ENCODE measurements at regions not wholly inside any gene's neighbourhood (a gene's known extent, or its start where the extent isn't known, plus 50 kb on each side); places are given as distances from the start of the nearest gene placed in this dataset.

DNA sequence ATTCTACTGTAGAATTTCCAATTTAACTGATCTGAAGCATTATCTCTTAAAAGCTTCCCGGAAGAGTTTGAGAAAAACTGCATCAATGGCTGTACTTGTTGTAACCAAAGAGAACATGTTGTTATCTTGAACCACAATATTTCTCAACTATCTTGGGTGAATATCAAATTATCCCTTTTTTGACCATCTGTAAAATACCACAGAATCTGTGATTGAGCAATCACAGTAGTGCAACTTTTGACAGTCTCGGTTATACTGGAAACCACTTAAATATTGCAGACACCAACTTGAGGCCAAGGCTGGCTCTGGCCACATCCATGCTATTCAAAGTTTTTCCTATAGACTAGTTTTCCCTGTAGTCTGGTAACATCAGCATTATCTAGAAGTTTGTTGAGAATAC, 842.8 kb upstream of the EPHA6 start:
- no peak for DNase-seq

- no peak for DNase-seq
These were observed 820.1 kb upstream of the EPHA6 start for GRCh38 chr3:95994338-95994737.

DNA sequence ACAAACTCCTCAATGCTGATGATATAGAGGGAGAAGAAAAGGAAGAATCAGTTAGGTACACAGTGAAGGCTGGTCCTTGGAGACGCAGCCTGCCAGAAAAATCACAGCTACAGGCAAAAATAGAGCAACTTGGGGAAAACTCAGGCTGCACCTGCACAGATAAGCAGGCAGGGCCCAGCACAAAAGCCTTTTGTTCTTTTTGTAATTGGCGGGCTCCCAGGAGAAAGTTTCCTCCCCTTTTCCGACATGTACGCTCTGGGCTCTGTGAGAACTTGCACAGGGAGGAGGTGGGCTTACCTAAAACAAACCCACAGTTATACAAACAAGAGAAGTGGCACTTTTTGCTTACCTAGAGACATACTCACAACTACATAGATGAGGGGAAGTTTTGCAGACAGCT, 813.4 kb upstream of the EPHA6 start:
- no peak for DNase-seq

DNA sequence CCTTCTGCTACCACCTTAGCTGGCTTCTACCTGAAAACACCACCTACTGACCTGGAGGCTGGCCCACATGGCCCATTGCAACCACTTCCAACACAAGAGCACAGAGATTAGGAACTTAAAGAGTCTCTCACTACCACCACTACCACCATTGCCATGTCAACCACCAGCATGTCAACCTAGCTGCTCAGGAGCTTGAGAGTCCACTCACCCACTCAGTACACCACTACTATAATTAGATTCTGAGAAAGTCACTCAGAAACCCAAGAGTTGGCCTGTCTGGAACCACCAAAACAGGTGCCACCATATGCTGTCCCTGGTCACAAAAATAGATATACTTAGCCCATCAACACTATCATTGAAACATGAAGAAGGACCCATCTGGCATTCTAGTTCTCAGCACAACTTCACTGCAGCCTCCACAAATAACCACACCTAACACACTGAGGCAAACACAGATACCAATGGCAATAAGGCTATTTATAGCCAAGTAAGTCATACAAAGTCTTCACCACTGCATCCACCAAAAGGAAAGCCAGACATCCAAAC, 806.7 kb upstream of the EPHA6 start:
- DNase-seq: no peak

DNA sequence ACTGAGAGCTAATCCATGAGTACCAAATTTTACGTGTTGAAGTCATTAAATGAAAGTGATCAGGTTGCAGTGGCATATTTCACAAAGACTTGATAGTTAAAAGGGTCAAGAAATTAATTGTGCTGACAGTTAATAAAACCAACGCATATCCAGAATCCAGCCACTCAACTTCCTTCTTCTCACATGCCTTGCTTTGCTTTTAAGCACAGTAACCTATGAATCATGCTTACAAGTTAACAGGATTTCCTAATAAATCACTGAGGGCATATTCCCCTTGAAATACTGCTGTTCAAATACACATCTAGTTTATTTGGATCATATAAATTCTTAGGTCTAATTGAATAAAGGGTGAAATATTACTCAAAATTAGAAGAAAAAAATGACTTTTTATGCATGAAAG, 801.5 kb upstream of the EPHA6 start:
- no peak for DNase-seq

GRCh38 chr3:96017556-96017955, 796.8 kb upstream of the EPHA6 start:
- DNase-seq: no peak

GRCh38 chr3:96022676-96023075, 791.7 kb upstream of the EPHA6 start:
- DNase-seq: no peak

- DNase-seq: no peak
These were observed 786.7 kb upstream of the EPHA6 start for GRCh38 chr3:96027718-96028117.

DNA sequence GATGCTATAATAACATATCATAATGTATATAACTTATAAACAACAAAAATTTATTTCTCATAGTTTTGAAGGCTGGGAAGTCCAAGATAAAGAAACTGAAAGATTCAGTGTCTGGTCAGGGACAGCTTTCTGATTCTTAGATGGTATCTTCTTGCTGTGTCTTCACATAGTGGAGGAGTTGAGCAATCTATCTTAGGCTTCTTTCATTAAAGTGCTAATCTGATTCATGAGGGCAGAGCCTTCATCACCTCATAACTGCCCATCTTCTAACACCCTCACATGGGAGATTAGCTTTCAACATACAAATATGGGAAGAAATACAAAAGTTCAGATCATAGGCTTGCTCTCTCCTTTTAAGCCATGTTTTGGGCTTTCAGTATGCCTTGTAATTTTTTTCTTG, 774.8 kb upstream of the EPHA6 start:
- no peak for DNase-seq

- no peak for DNase-seq
These were observed 755.1 kb upstream of the EPHA6 start for GRCh38 chr3:96059301-96059700.

- DNase-seq: no peak
These were observed 745.3 kb upstream of the EPHA6 start for GRCh38 chr3:96069065-96069464.

DNA sequence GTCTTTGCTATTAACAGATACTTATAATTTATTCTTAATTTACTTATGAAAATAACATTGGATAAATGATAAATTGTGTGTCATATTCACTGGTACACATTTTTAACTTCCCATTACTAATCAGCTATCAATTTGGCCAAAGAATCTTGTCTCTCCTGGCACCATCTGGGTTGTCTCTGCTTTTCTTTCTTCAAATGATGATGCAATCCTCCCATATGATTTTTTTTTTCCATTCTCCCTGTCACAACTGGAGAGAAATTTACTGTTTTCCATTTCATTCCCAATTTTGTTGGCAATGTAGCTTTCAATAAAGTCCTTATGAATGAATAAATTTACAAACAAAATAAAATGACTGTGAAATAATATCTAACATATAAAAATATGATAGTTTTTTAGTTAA, 743.7 kb upstream of the EPHA6 start:
- DNase-seq: no peak

- no peak for DNase-seq
These were observed 743.3 kb upstream of the EPHA6 start for GRCh38 chr3:96071097-96071496.

GRCh38 chr3:96072226-96072625, 742.2 kb upstream of the EPHA6 start:
- no peak for DNase-seq

- DNase-seq: no peak
These were observed 730.8 kb upstream of the EPHA6 start for GRCh38 chr3:96083610-96084009.

DNA sequence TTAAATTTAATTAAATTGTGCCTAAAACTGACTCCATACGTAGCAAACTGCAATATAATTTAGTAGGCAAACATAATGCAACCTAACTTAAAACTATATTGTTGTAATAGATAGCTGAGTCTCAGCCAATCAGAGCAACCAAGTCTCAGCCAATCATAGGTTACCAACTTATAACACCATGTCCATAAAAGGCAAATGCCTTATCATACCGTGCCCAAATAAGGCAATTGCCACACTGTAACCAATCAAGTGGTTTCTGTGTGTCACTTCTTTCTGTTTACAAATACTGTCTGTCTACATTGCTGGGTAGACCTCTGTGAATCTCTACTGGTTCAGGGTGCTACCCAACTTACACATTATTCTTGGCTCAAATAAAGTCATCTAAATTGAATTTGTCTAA, 728.4 kb upstream of the EPHA6 start:
- no peak for DNase-seq

- DNase-seq: no peak
These were observed 713.3 kb upstream of the EPHA6 start for GRCh38 chr3:96101006-96101560.

- no peak for DNase-seq
These were observed 707.7 kb upstream of the EPHA6 start for GRCh38 chr3:96106701-96107100.

All from right kidney (tissue), 1 donor.